ENCODE measurements at regions not wholly inside any gene's neighbourhood (a gene's known extent, or its start where the extent isn't known, plus 50 kb on each side); places are given as distances from the start of the nearest gene placed in this dataset.

GRCh38 chr21:34271189-34271851, 92.5 kb upstream of the KCNE2 start:
- TF ChIP-seq CTCF (IDR thresholded peaks at IDR 0.05) (no peak), POLR2A (IDR thresholded peaks at IDR 0.05) (no peak), POLR2AphosphoS5 (IDR thresholded peaks at IDR 0.05) (no peak)
